ENCODE measurements at regions not wholly inside any gene's neighbourhood (a gene's known extent, or its start where the extent isn't known, plus 50 kb on each side); places are given as distances from the start of the nearest gene placed in this dataset.

DNA sequence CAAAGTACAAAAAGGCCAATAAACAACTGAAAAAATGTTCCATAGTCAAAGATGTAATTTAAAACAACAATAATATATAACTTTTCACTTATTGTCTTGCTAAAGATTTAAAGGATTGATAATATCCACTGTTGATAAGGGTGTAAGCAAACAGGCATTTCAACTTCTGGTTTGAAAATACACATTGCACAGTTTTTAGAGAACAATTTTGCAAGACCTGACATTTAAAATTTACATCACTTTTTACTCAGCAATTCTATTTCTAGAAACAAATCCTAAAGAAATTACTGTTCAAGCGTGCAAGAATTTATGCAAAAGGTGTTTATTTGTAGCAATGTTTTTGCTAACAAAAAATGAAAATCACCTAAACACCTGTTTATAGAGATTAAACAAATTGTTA lies 120.4 kb downstream of the TDRD15 start:
- TF ChIP-seq CHD2 (IDR thresholded peaks at IDR 0.05; ENCODE audit: low read length, partially characterized antibody), result no peak
- no peak for TF ChIP-seq EP300 (IDR thresholded peaks at IDR 0.05)
- TF ChIP-seq SREBF2 (IDR thresholded peaks at IDR 0.05), result no peak
- TF ChIP-seq POLR2A (IDR thresholded peaks at IDR 0.05; ENCODE audit: low read length), result no peak
- no peak for TF ChIP-seq CTCF (IDR thresholded peaks at IDR 0.05)
- TF ChIP-seq JUN (IDR thresholded peaks at IDR 0.05), result no peak
- no peak for TF ChIP-seq EHMT2 (IDR thresholded peaks at IDR 0.05; ENCODE audit: low read depth)
- TF ChIP-seq CBX2 (IDR thresholded peaks at IDR 0.05; ENCODE audit: borderline replicate concordance, low read depth), result no peak
- TF ChIP-seq BCL3 (IDR thresholded peaks at IDR 0.05), result no peak
- no peak for TF ChIP-seq REST (IDR thresholded peaks at IDR 0.05)
